ENCODE measurements at regions not wholly inside any gene's neighbourhood (a gene's known extent, or its start where the extent isn't known, plus 50 kb on each side); places are given as distances from the start of the nearest gene placed in this dataset.

- Histone ChIP-seq H3K27me3 (ENCODE audit: insufficient read depth, low read depth) (no peaks in the 10 kb centered on the region), H3K4me3 (no peak overlapping the region), H3K4me2 (no peak overlapping the region), H3K79me2 (ENCODE audit: low read depth) (no peaks in the 10 kb centered on the region), H2AFZ (no peak overlapping the region), H3K27ac (no peak overlapping the region), H3K9me3 (ENCODE audit: insufficient read depth, low read depth) (no peaks in the 10 kb centered on the region), H3F3A (ENCODE audit: insufficient read depth, low read depth) (no peaks in the 10 kb centered on the region), H3K9me2 (ENCODE audit: insufficient read depth) (no peaks in the 10 kb centered on the region), H3K36me3 (ENCODE audit: low read depth) (no peaks in the 10 kb centered on the region), H3K4me1 (replicated peaks; ENCODE audit: insufficient read depth) (no peaks in the 10 kb centered on the region), H4K20me1 (ENCODE audit: insufficient read depth) (no peaks in the 10 kb centered on the region)
- CTCF ChIA-PET = no interaction called here
- TF ChIP-seq CTCF (conservative IDR thresholded peaks at IDR 0.05) (no peak), EZH2 (IDR thresholded peaks at IDR 0.05; ENCODE audit: low read depth) (no peak)
- DNase-seq = no peak
- no TSS peak for BruUV-seq (replicated peaks)
- intact Hi-C loops (cut with micrococcal nuclease; ENCODE audit: unreplicated experiment) = no loop called here
- POLR2A ChIA-PET (ENCODE audit: unreplicated experiment) = no interaction called here
These were observed 536.5 kb downstream of the PLCL1 start for GRCh38 chr2:198340846-198341245.

- intact Hi-C loops (cut with micrococcal nuclease; ENCODE audit: unreplicated experiment) = no loop called here
- H3K79me2 ChIP-seq (ENCODE audit: low read depth) = no peaks in the 10 kb centered on the region
- H3F3A ChIP-seq (ENCODE audit: insufficient read depth, low read depth) = no peaks in the 10 kb centered on the region
- no peak overlapping the region for H2AFZ ChIP-seq
- H3K27ac ChIP-seq = no peak overlapping the region
- H3K4me2 ChIP-seq = no peak overlapping the region
- ChIA-PET CTCF (no interaction called here), POLR2A (ENCODE audit: unreplicated experiment) (no interaction called here)
- no peak overlapping the region for H3K4me3 ChIP-seq
- no TSS peak for BruUV-seq (replicated peaks)
- no peak for TF ChIP-seq CTCF (conservative IDR thresholded peaks at IDR 0.05)
- TF ChIP-seq EZH2 (IDR thresholded peaks at IDR 0.05; ENCODE audit: low read depth) = no peak
- no peaks in the 10 kb centered on the region for H4K20me1 ChIP-seq (ENCODE audit: insufficient read depth)
- no peaks in the 10 kb centered on the region for H3K27me3 ChIP-seq (ENCODE audit: insufficient read depth, low read depth)
- no peaks in the 10 kb centered on the region for H3K9me3 ChIP-seq (ENCODE audit: insufficient read depth, low read depth)
- no peaks in the 10 kb centered on the region for H3K4me1 ChIP-seq (replicated peaks; ENCODE audit: insufficient read depth)
- no peak for DNase-seq
- no peaks in the 10 kb centered on the region for H3K9me2 ChIP-seq (ENCODE audit: insufficient read depth)
- H3K36me3 ChIP-seq (ENCODE audit: low read depth) = no peaks in the 10 kb centered on the region
These were observed 534.7 kb downstream of the PLCL1 start for GRCh38 chr2:198339116-198339515.

- intact Hi-C loops (cut with micrococcal nuclease; ENCODE audit: unreplicated experiment) = no loop called here
- no TSS peak for BruUV-seq (replicated peaks)
- CTCF ChIA-PET = no interaction called here
These were observed 533.0 kb downstream of the PLCL1 start for GRCh38 chr2:198337368-198337767.

More at GRCh38 chr2:198337368-198337767, 533.0 kb downstream of the PLCL1 start:
- Histone ChIP-seq H3F3A (ENCODE audit: insufficient read depth, low read depth) (no peaks in the 10 kb centered on the region), H4K20me1 (ENCODE audit: insufficient read depth) (no peaks in the 10 kb centered on the region), H3K36me3 (ENCODE audit: low read depth) (no peaks in the 10 kb centered on the region), H2AFZ (no peak overlapping the region), H3K27me3 (ENCODE audit: insufficient read depth, low read depth) (no peaks in the 10 kb centered on the region), H3K4me3 (no peak overlapping the region), H3K27ac (no peak overlapping the region), H3K4me2 (no peak overlapping the region), H3K79me2 (ENCODE audit: low read depth) (no peaks in the 10 kb centered on the region), H3K4me1 (replicated peaks; ENCODE audit: insufficient read depth) (no peaks in the 10 kb centered on the region), H3K9me2 (ENCODE audit: insufficient read depth) (no peaks in the 10 kb centered on the region), H3K9me3 (ENCODE audit: insufficient read depth, low read depth) (no peaks in the 10 kb centered on the region)
- no peak for DNase-seq
- POLR2A ChIA-PET (ENCODE audit: unreplicated experiment) = no interaction called here
- TF ChIP-seq EZH2 (IDR thresholded peaks at IDR 0.05; ENCODE audit: low read depth) (no peak), CTCF (conservative IDR thresholded peaks at IDR 0.05) (no peak)

Data from PC-9 (cell line).